Activated naive CD4-positive, alpha-beta T cell treated with anti-CD3 and anti-CD28 coated beads, Interleukin-2, amount 10 ng/mL, durations not matched to agents 7 days and 5 days (primary cell): ENCODE measurements at regions not wholly inside any gene's neighbourhood (a gene's known extent, or its start where the extent isn't known, plus 50 kb on each side); places are given as distances from the start of the nearest gene placed in this dataset.

Source experiments
- CTCF ChIA-PET: fragments of 350-600 bp; sonication (Branson Sonifier 250); formaldehyde crosslinking; loops from one replicate; lab custom pipeline; 2021; ENCODE audit warnings: antibody characterized with exemption; lab: Charles Lee
- DNase-seq: peaks from one replicate; pipeline ENCODE4 v3.0.0-alpha.2; 2020
- H3K27ac Mint-ChIP-seq: one replicate; pipeline ENCODE4 v1.8.0; 2021; ENCODE audit warnings: mild to moderate bottlenecking, moderate library complexity, mixed read lengths
- H3K27me3 Mint-ChIP-seq: one replicate; pipeline ENCODE4 v1.8.0; 2021; ENCODE audit warnings: mild to moderate bottlenecking, mixed read lengths
- H3K36me3 Mint-ChIP-seq: one replicate; pipeline ENCODE4 v1.8.0; 2021; ENCODE audit warnings: mixed read lengths
- H3K4me1 Mint-ChIP-seq: one replicate; pipeline ENCODE4 v1.8.0; 2021; ENCODE audit warnings: mixed read lengths
- H3K4me3 Mint-ChIP-seq: one replicate; pipeline ENCODE4 v1.8.0; 2021; ENCODE audit warnings: mild to moderate bottlenecking, moderate library complexity, mixed read lengths
- H3K9me3 Mint-ChIP-seq: one replicate; pipeline ENCODE4 v1.8.0; 2021; ENCODE audit warnings: mixed read lengths

- no peak overlapping the region for H3K27ac Mint-ChIP-seq
- DNase-seq = no peak
Measured at GRCh38 chr1:5572794-5573193, 419.4 kb downstream of the NPHP4 start.

GRCh38 chr1:5571861-5572401 lies 420.3 kb downstream of the NPHP4 start:
- peaks cover 2% of the 10 kb centered on the region for H3K9me3 Mint-ChIP-seq
- no peaks in the 10 kb centered on the region for H3K36me3 Mint-ChIP-seq
- CTCF ChIA-PET = no interaction called here
- peaks cover 5% of the 10 kb centered on the region for H3K4me1 Mint-ChIP-seq
- H3K27ac Mint-ChIP-seq = no peak overlapping the region
- DNase-seq = no peak
- H3K4me3 Mint-ChIP-seq = no peak overlapping the region
- peaks cover 7% of the 10 kb centered on the region for H3K27me3 Mint-ChIP-seq

More at GRCh38 chr1:5572794-5573193, 419.4 kb downstream of the NPHP4 start:
- Mint-ChIP-seq H3K9me3 (peaks cover 2% of the 10 kb centered on the region), H3K4me1 (peaks cover 5% of the 10 kb centered on the region), H3K27me3 (peaks cover 7% of the 10 kb centered on the region), H3K4me3 (no peak overlapping the region), H3K36me3 (no peaks in the 10 kb centered on the region)
- CTCF ChIA-PET = no interaction called here

- no peaks in the 10 kb centered on the region for H3K36me3 Mint-ChIP-seq
- no peak for DNase-seq
- no peak overlapping the region for H3K27ac Mint-ChIP-seq
- peaks cover 7% of the 10 kb centered on the region for H3K27me3 Mint-ChIP-seq
- no peak overlapping the region for H3K4me3 Mint-ChIP-seq
- CTCF ChIA-PET = no interaction called here
- peaks cover 2% of the 10 kb centered on the region for H3K9me3 Mint-ChIP-seq
- H3K4me1 Mint-ChIP-seq = peaks cover 5% of the 10 kb centered on the region
Measured at GRCh38 chr1:5571438-5571837, 420.8 kb downstream of the NPHP4 start.

GRCh38 chr1:5570931-5571330 lies 421.3 kb downstream of the NPHP4 start:
- Mint-ChIP-seq H3K4me1 (peaks cover 5% of the 10 kb centered on the region), H3K9me3 (peaks cover 2% of the 10 kb centered on the region), H3K36me3 (no peaks in the 10 kb centered on the region), H3K27ac (no peak overlapping the region), H3K4me3 (no peak overlapping the region), H3K27me3 (peaks cover 7% of the 10 kb centered on the region)
- CTCF ChIA-PET = no interaction called here
- no peak for DNase-seq

- no peaks in the 10 kb centered on the region for H3K36me3 Mint-ChIP-seq
- peaks cover 7% of the 10 kb centered on the region for H3K27me3 Mint-ChIP-seq
- DNase-seq = no peak
- H3K4me3 Mint-ChIP-seq = no peak overlapping the region
- CTCF ChIA-PET = no interaction called here
- no peaks in the 10 kb centered on the region for H3K4me1 Mint-ChIP-seq
- no peak overlapping the region for H3K27ac Mint-ChIP-seq
- H3K9me3 Mint-ChIP-seq = peaks cover 2% of the 10 kb centered on the region
Measured at GRCh38 chr1:5568321-5568720, 423.9 kb downstream of the NPHP4 start.

GRCh38 chr1:5567839-5568238 lies 424.4 kb downstream of the NPHP4 start:
- Mint-ChIP-seq H3K4me3 (no peak overlapping the region), H3K4me1 (no peaks in the 10 kb centered on the region), H3K27me3 (peaks cover 7% of the 10 kb centered on the region), H3K27ac (no peak overlapping the region), H3K36me3 (no peaks in the 10 kb centered on the region), H3K9me3 (peaks cover 2% of the 10 kb centered on the region)
- CTCF ChIA-PET = no interaction called here
- no peak for DNase-seq

- no peak overlapping the region for H3K27ac Mint-ChIP-seq
- no peaks in the 10 kb centered on the region for H3K4me1 Mint-ChIP-seq
- no peaks in the 10 kb centered on the region for H3K36me3 Mint-ChIP-seq
- no peak for DNase-seq
- H3K9me3 Mint-ChIP-seq = peaks cover 2% of the 10 kb centered on the region
- CTCF ChIA-PET = no interaction called here
- H3K4me3 Mint-ChIP-seq = no peak overlapping the region
- peaks cover 7% of the 10 kb centered on the region for H3K27me3 Mint-ChIP-seq
Measured at GRCh38 chr1:5566924-5567323, 425.3 kb downstream of the NPHP4 start.

- H3K9me3 Mint-ChIP-seq = peaks cover 2% of the 10 kb centered on the region
- no peaks in the 10 kb centered on the region for H3K4me1 Mint-ChIP-seq
- DNase-seq = no peak
- CTCF ChIA-PET = no interaction called here
- H3K27ac Mint-ChIP-seq = no peak overlapping the region
- no peaks in the 10 kb centered on the region for H3K36me3 Mint-ChIP-seq
- H3K27me3 Mint-ChIP-seq = peaks cover 3% of the 10 kb centered on the region
- no peak overlapping the region for H3K4me3 Mint-ChIP-seq
Measured at GRCh38 chr1:5565281-5566125, 426.7 kb downstream of the NPHP4 start.

GRCh38 chr1:5564578-5565257 lies 427.5 kb downstream of the NPHP4 start:
- Mint-ChIP-seq H3K9me3 (peaks cover 2% of the 10 kb centered on the region), H3K36me3 (no peaks in the 10 kb centered on the region), H3K27ac (no peak overlapping the region), H3K27me3 (peaks cover 3% of the 10 kb centered on the region), H3K4me1 (no peaks in the 10 kb centered on the region), H3K4me3 (no peak overlapping the region)
- no peak for DNase-seq
- CTCF ChIA-PET = no interaction called here

- CTCF ChIA-PET = no interaction called here
- Mint-ChIP-seq H3K27me3 (peaks cover 3% of the 10 kb centered on the region), H3K36me3 (no peaks in the 10 kb centered on the region), H3K4me3 (no peak overlapping the region), H3K4me1 (no peaks in the 10 kb centered on the region), H3K27ac (no peak overlapping the region), H3K9me3 (peaks cover 2% of the 10 kb centered on the region)
- DNase-seq = no peak
Measured at GRCh38 chr1:5563861-5564577, 428.2 kb downstream of the NPHP4 start.

- Mint-ChIP-seq H3K4me1 (no peaks in the 10 kb centered on the region), H3K27ac (no peak overlapping the region), H3K9me3 (peaks cover 5% of the 10 kb centered on the region), H3K27me3 (no peaks in the 10 kb centered on the region), H3K4me3 (no peak overlapping the region), H3K36me3 (no peaks in the 10 kb centered on the region)
- DNase-seq = no peak
- CTCF ChIA-PET = no interaction called here
Measured at GRCh38 chr1:5562769-5563168, 429.5 kb downstream of the NPHP4 start.

- H3K27me3 Mint-ChIP-seq = no peaks in the 10 kb centered on the region
- H3K9me3 Mint-ChIP-seq = peaks cover 5% of the 10 kb centered on the region
- no peak overlapping the region for H3K4me3 Mint-ChIP-seq
- CTCF ChIA-PET = no interaction called here
- DNase-seq = no peak
- no peak overlapping the region for H3K27ac Mint-ChIP-seq
- no peaks in the 10 kb centered on the region for H3K36me3 Mint-ChIP-seq
- no peaks in the 10 kb centered on the region for H3K4me1 Mint-ChIP-seq
Measured at GRCh38 chr1:5562331-5562730, 429.9 kb downstream of the NPHP4 start.

GRCh38 chr1:5559078-5559477 lies 433.1 kb downstream of the NPHP4 start:
- H3K9me3 Mint-ChIP-seq = peaks cover 5% of the 10 kb centered on the region
- H3K27ac Mint-ChIP-seq = no peak overlapping the region
- DNase-seq = no peak
- no peaks in the 10 kb centered on the region for H3K4me1 Mint-ChIP-seq
- H3K4me3 Mint-ChIP-seq = no peak overlapping the region
- H3K36me3 Mint-ChIP-seq = no peaks in the 10 kb centered on the region
- H3K27me3 Mint-ChIP-seq = no peaks in the 10 kb centered on the region
- CTCF ChIA-PET = no interaction called here

- H3K4me3 Mint-ChIP-seq = no peak overlapping the region
- CTCF ChIA-PET = no interaction called here
- H3K27ac Mint-ChIP-seq = no peak overlapping the region
- H3K4me1 Mint-ChIP-seq = no peaks in the 10 kb centered on the region
- H3K36me3 Mint-ChIP-seq = no peaks in the 10 kb centered on the region
- H3K9me3 Mint-ChIP-seq = peaks cover 5% of the 10 kb centered on the region
- no peaks in the 10 kb centered on the region for H3K27me3 Mint-ChIP-seq
- no peak for DNase-seq
Measured at GRCh38 chr1:5555853-5556252, 436.4 kb downstream of the NPHP4 start.
